Activated CD4-positive, alpha-beta T cell treated with anti-CD3 and anti-CD28 coated beads, Interleukin-2, amount 10 ng/mL, durations not matched to agents 24 days and 14 days (primary cell): ENCODE measurements at regions not wholly inside any gene's neighbourhood (a gene's known extent, or its start where the extent isn't known, plus 50 kb on each side); places are given as distances from the start of the nearest gene placed in this dataset.
"Not testable (repeated sequence)": the region's sequence is repeated elsewhere in the genome, so short reads cannot be mapped to it uniquely, and the experiment has no call there.

ENCODE experiments used
- DNase-seq: peaks from one replicate; pipeline ENCODE4 v3.0.0; 2022
- H3K27ac Mint-ChIP-seq: one replicate; pipeline ENCODE4 v1.8.0; 2022; ENCODE audit warnings: mild to moderate bottlenecking, mixed read lengths
- H3K27me3 Mint-ChIP-seq: one replicate; pipeline ENCODE4 v1.8.0; 2022; ENCODE audit warnings: mixed read lengths
- H3K36me3 Mint-ChIP-seq: one replicate; pipeline ENCODE4 v1.8.0; 2022; ENCODE audit warnings: low read depth, mild to moderate bottlenecking, mixed read lengths
- H3K4me1 Mint-ChIP-seq: one replicate; pipeline ENCODE4 v1.8.0; 2021; ENCODE audit warnings: mixed read lengths
- H3K4me3 Mint-ChIP-seq: one replicate; pipeline ENCODE4 v1.8.0; 2022; ENCODE audit warnings: mild to moderate bottlenecking, moderate library complexity, mixed read lengths
- H3K9me3 Mint-ChIP-seq: one replicate; pipeline ENCODE4 v1.8.0; 2021; ENCODE audit warnings: mixed read lengths
- intact Hi-C: fragments of 100-400 bp; cut with micrococcal nuclease; formaldehyde crosslinking; loops from one replicate; pipeline ENCODE4 v1.15.1; 2023

- intact Hi-C loops = no loop called here
- no peak overlapping the region for H3K4me3 Mint-ChIP-seq
Observed at GRCh38 chr1:18571275-18571674, 59.4 kb upstream of the PAX7 start.

DNA sequence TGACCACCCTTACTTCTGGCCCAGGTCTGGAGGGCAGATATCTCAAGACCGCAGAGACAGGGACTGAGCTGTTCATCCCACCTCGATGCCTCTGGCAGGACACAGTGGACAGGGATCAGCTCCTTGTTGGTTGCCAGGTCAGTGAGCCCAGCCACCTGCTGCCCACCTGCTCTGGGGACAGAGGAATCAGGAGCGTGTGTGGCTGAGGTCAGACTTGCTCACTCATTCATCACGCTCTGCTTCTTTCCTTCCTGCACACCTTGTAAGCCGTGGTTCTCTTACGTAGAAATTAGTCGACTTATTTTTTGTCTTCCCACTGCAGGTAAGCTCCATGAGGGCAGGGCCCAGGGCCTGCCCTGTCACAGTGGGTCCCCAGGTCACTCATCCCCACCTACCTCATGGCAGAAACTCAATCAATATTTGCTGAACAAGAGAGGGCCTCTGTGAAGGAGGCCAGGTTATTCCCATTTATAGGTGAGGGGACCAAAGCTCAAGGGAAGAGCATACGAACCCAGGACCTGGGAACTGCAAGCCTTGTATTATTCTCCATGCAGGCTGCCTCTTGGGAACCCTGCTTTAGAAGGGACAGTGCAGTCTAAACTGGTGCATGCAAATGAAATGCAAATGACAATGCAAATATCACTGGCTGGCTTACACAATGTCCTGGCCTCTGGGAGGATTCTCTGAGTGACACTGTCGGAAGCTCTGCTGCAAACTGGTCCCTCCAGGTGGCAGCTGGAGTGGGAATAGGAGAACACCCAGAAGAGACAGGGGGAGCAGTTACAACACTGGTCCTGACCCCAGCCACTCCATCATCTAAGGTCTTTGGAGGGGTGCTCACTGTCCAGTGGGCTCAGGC, 58.4 kb upstream of the PAX7 start:
- DNase-seq = no peak
- Mint-ChIP-seq H3K27ac (no peak overlapping the region), H3K27me3 (no peaks in the 10 kb centered on the region), H3K36me3 (no peaks in the 10 kb centered on the region), H3K4me1 (no peaks in the 10 kb centered on the region), H3K9me3 (no peaks in the 10 kb centered on the region), H3K4me3 (no peak overlapping the region)
- intact Hi-C loops = no loop called here

More at GRCh38 chr1:18571275-18571674, 59.4 kb upstream of the PAX7 start:
- Mint-ChIP-seq H3K27me3 (peaks cover under 1% of the 10 kb centered on the region), H3K27ac (no peak overlapping the region), H3K4me1 (no peaks in the 10 kb centered on the region), H3K9me3 (no peaks in the 10 kb centered on the region), H3K36me3 (no peaks in the 10 kb centered on the region)
- no peak for DNase-seq

- Mint-ChIP-seq H3K27me3 (no peaks in the 10 kb centered on the region), H3K36me3 (no peaks in the 10 kb centered on the region), H3K4me1 (no peaks in the 10 kb centered on the region), H3K9me3 (no peaks in the 10 kb centered on the region), H3K27ac (no peak overlapping the region), H3K4me3 (no peak overlapping the region)
- DNase-seq = no peak
- intact Hi-C loops = no loop called here
Observed at GRCh38 chr1:18573170-18573569, 57.5 kb upstream of the PAX7 start.

GRCh38 chr1:18574754-18575153, 55.9 kb upstream of the PAX7 start:
- intact Hi-C loops = no loop called here
- H3K36me3 Mint-ChIP-seq = no peaks in the 10 kb centered on the region

GRCh38 chr1:18575620-18576019, 55.0 kb upstream of the PAX7 start:
- Mint-ChIP-seq H3K27me3 (no peaks in the 10 kb centered on the region), H3K4me3 (no peak overlapping the region), H3K27ac (no peak overlapping the region), H3K4me1 (no peaks in the 10 kb centered on the region), H3K36me3 (no peaks in the 10 kb centered on the region), H3K9me3 (no peaks in the 10 kb centered on the region)
- peak; percentile 80 for DNase-seq
- intact Hi-C loops = no loop called here

More at GRCh38 chr1:18574754-18575153, 55.9 kb upstream of the PAX7 start:
- H3K27ac Mint-ChIP-seq = no peak overlapping the region
- H3K4me1 Mint-ChIP-seq = no peaks in the 10 kb centered on the region
- no peaks in the 10 kb centered on the region for H3K27me3 Mint-ChIP-seq
- DNase-seq = no peak
- H3K4me3 Mint-ChIP-seq = no peak overlapping the region
- H3K9me3 Mint-ChIP-seq = no peaks in the 10 kb centered on the region

- H3K4me3 Mint-ChIP-seq = no peak overlapping the region
- no peaks in the 10 kb centered on the region for H3K36me3 Mint-ChIP-seq
- no peaks in the 10 kb centered on the region for H3K4me1 Mint-ChIP-seq
- no peaks in the 10 kb centered on the region for H3K9me3 Mint-ChIP-seq
- H3K27ac Mint-ChIP-seq = no peak overlapping the region
- no peaks in the 10 kb centered on the region for H3K27me3 Mint-ChIP-seq
- intact Hi-C loops = no loop called here
- DNase-seq = no peak
Observed at GRCh38 chr1:18578271-18578670, 52.4 kb upstream of the PAX7 start.

- H3K36me3 Mint-ChIP-seq, H3K27ac Mint-ChIP-seq, intact Hi-C loops, H3K4me3 Mint-ChIP-seq, H3K4me1 Mint-ChIP-seq, H3K9me3 Mint-ChIP-seq, DNase-seq, H3K27me3 Mint-ChIP-seq: not testable (repeated sequence)
Observed at GRCh38 chr1:18579267-18579666, 51.4 kb upstream of the PAX7 start.

- H3K27ac Mint-ChIP-seq = no peak overlapping the region
- DNase-seq = no peak
Observed at GRCh38 chr1:18580047-18580446, 50.6 kb upstream of the PAX7 start.

DNA sequence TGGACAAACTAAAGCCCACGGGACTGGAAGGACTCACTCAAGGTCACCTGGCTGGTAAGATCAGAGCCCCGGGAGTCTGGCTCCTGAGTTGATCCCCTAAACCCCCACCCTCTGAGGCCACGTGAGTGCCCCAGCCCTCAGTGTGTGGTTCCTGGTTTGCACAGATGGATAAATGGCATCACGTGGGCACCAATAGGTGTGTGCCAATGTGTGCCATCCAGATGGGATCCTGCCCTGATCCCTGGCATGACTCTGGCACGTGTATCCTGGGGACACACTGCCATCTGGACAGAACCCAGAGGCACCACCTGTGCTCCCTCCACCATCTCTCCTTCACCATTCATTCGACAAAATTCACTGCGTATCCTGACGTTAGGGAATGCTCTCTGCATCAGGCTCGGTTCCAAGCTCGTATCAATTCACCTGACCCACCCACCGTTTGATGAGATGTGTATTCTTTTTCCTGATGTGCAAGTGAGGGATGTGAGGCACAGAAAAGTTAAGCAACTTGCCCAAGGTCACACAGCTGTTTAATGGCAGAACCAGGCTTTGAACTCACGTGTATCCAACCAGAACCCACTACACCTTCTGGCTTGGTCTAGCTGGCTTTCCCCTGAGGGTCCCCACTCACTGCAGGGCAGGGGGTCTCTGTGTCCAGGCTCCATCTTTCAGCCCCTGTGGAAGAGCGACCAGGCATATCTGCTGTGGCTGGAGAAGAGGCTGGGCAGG, 49.8 kb upstream of the PAX7 start:
- Mint-ChIP-seq H3K4me1 (no peaks in the 10 kb centered on the region), H3K9me3 (no peaks in the 10 kb centered on the region), H3K27me3 (no peaks in the 10 kb centered on the region), H3K27ac (no peak overlapping the region), H3K36me3 (no peaks in the 10 kb centered on the region), H3K4me3 (no peak overlapping the region)
- DNase-seq = no peak
- intact Hi-C loops = no loop called here

More at GRCh38 chr1:18580047-18580446, 50.6 kb upstream of the PAX7 start:
- Mint-ChIP-seq H3K4me3 (no peak overlapping the region), H3K27me3 (no peaks in the 10 kb centered on the region), H3K36me3 (no peaks in the 10 kb centered on the region), H3K9me3 (no peaks in the 10 kb centered on the region), H3K4me1 (no peaks in the 10 kb centered on the region)
- intact Hi-C loops = no loop called here
